22Rv1 (cell line): ENCODE measurements at regions not wholly inside any gene's neighbourhood (a gene's known extent, or its start where the extent isn't known, plus 50 kb on each side); places are given as distances from the start of the nearest gene placed in this dataset.

Experiments used
- H3K27ac ChIP-seq: fragments of 450-650 bp; 2 replicates; pipeline ENCODE4 v1.5.1; 2017
- ZFX ChIP-seq: fragments of 450-650 bp; IDR thresholded peaks from 2 replicates; pipeline ENCODE4 v1.6.1; 2017; ENCODE audit warnings: antibody characterized with exemption, borderline replicate concordance
- TF ChIP-seq, protein P1 (sequence below): fragments of 450-650 bp; IDR thresholded peaks from 2 replicates; pipeline ENCODE4 v1.5.1; 2017; ENCODE audit warnings: mild to moderate bottlenecking

DNA sequence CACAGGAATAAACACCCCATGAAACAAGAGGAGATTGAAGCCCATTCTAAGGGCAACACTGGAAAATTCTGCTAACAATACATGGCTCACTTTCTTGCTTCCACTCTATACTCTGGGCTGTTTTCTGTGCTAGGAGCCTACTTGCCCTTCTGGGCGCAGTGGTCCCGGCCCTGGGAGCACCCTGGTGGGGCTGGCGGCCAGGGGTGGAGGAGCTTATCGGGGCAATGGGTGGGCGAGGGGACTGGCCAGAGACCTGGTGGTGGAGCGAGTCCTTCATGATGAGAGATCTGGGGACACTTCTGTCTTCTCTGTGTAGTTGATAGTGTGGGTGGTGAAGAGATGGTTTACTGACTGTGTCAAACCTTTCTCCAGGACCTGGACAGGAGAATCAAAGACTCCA is 1128.5 kb downstream of the TBL1XR1 start:
- TF ChIP-seq ZFX, result no peak
- TF ChIP-seq, protein P1, sequence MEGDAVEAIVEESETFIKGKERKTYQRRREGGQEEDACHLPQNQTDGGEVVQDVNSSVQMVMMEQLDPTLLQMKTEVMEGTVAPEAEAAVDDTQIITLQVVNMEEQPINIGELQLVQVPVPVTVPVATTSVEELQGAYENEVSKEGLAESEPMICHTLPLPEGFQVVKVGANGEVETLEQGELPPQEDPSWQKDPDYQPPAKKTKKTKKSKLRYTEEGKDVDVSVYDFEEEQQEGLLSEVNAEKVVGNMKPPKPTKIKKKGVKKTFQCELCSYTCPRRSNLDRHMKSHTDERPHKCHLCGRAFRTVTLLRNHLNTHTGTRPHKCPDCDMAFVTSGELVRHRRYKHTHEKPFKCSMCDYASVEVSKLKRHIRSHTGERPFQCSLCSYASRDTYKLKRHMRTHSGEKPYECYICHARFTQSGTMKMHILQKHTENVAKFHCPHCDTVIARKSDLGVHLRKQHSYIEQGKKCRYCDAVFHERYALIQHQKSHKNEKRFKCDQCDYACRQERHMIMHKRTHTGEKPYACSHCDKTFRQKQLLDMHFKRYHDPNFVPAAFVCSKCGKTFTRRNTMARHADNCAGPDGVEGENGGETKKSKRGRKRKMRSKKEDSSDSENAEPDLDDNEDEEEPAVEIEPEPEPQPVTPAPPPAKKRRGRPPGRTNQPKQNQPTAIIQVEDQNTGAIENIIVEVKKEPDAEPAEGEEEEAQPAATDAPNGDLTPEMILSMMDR, result no peak
- H3K27ac ChIP-seq, result no peak overlapping the region

DNA sequence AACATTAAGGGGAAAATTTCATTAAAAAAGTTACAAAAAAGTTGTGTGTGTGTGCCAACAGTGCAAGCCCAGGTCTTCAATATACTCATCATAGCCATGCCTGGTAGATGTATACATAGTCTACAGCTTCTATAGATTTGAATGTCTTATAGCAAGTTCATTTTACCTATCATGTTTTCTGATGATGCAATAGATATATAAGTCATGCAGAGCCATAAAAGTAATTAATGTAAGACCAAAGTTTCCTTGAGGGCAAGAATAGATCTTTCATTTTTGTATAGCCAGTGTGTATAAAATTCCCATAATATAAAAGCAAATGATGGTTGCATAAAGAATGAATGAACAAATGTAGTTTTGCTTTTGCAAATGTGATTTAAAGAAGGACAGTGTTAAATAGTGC is 1138.4 kb downstream of the TBL1XR1 start:
- H3K27ac ChIP-seq, result no peak overlapping the region
- TF ChIP-seq, protein P1, result no peak
- no peak for TF ChIP-seq ZFX

DNA sequence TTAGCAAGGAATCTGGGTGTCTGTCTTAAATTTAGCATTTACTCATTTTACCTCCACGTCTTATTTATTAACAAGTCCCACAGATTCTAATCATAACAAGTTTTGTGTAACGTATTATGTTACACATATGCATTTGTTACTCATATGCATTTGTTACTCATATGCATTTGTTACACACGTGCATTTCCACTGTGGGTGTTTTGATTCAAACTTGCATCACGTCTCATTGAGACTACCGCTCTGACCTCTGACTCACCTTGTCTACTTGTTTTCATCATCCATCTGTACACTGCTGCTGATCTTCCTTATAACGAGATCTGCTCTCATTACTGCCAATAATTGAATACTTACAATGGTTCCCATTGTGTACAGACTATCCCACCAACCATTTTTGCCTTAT is 1141.4 kb downstream of the TBL1XR1 start:
- TF ChIP-seq ZFX, result no peak
- TF ChIP-seq, protein P1, result no peak
- H3K27ac ChIP-seq, result no peak overlapping the region

DNA sequence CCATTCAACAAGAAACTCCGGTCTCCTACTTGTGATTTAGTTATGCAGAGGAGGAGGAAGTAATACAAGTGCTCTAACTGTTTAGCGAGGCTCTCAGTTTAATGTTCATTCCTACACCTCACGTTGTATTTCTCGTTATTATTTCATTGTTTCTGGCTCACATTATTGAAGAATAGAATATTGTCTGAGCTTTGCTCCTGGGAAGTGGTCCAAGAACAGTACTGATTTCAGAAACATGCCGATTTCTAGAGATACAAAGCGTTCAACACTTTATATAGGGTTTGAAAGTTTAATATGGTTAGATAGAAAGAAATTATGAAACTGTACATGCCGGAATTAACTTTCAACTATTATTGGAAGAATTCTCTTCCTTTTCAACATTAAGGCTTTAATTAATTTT is 1145.5 kb downstream of the TBL1XR1 start:
- no peak for TF ChIP-seq ZFX
- TF ChIP-seq, protein P1, result no peak
- no peak overlapping the region for H3K27ac ChIP-seq

DNA sequence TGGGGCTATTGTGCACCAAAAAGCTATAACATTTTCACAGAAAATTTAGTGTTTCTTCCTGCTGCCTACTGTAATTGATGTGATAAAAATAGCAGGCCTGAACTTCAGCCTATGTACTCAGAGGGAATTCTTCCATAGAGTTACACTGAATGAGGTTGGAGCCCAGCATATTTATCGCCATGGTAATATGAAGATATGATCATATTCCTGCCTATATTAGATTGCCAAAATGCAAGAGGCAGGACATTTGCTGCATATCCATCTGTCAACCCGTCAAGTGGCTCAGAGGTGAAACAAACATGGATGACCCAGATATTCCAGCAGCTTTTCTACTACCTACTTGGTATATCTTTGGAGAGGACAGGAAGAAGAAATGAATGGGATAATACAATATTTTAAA is 1150.6 kb downstream of the TBL1XR1 start:
- TF ChIP-seq, protein P1, result no peak
- no peak for TF ChIP-seq ZFX

DNA sequence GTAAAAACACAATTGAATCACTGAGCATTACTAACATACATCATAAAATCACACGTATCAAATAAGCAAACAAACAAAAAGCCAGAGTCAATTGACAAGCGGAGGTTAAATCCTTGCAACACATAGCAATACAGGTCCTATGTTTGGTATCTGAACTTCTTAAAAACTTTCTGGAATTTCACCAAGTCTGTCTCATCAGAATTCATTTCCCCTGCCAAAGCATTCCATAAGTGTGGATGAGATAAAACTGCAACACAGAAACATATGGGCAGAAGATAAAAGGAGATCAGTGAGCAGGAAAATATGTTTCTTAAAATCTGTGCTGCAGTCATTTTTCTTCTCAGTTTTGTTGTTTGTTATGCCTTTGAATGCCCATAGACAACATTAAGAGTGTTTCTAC is 1155.5 kb downstream of the TBL1XR1 start:
- peak overlapping the region; percentile 48 for H3K27ac ChIP-seq
- TF ChIP-seq, protein P1, result no peak
- no peak for TF ChIP-seq ZFX

More for the DNA sequence above, 1150.6 kb downstream of the TBL1XR1 start:
- H3K27ac ChIP-seq, result no peak overlapping the region

DNA sequence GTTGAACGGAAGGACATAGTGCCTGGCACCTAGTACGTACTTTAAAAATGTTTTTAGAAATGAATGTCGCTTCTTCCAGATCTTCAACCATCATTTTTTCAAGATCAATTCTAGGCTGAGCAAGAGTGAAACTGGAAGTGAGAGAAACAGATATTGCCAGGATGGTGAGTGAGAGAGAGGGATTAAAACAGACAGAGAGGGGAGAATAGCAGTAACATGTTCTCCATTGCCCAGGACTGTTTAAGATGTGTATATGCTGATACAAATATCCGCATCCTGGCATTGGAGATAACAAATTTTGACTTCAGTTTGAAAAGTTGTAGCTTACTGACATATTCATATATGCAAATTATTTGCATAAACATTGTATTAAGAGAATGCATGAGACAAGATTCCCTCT is 1156.1 kb downstream of the TBL1XR1 start:
- TF ChIP-seq ZFX, result no peak
- peak overlapping the region; percentile 48 for H3K27ac ChIP-seq

DNA sequence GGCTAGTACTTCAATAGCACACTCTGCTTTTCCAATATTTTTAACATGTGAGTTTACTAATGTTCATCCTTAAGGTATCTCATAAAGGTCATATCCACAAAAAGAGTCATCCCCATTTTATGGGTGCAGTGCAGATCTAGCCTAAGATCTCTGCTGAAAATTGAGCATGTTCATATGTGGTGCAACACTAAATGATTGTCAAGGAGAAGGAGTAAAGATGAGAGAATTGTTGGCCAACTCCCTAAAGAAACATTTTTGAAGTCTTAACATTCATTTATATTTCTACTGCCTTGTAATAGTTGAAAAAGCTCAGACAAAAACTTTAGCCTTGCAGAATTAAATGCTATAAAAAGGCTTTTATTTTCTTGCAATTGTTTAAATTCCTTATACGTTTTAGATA is 1159.6 kb downstream of the TBL1XR1 start:
- no peak overlapping the region for H3K27ac ChIP-seq
- no peak for TF ChIP-seq ZFX
- TF ChIP-seq, protein P1, result no peak
